ENCODE measurements at regions not wholly inside any gene's neighbourhood (a gene's known extent, or its start where the extent isn't known, plus 50 kb on each side); places are given as distances from the start of the nearest gene placed in this dataset.

DNA sequence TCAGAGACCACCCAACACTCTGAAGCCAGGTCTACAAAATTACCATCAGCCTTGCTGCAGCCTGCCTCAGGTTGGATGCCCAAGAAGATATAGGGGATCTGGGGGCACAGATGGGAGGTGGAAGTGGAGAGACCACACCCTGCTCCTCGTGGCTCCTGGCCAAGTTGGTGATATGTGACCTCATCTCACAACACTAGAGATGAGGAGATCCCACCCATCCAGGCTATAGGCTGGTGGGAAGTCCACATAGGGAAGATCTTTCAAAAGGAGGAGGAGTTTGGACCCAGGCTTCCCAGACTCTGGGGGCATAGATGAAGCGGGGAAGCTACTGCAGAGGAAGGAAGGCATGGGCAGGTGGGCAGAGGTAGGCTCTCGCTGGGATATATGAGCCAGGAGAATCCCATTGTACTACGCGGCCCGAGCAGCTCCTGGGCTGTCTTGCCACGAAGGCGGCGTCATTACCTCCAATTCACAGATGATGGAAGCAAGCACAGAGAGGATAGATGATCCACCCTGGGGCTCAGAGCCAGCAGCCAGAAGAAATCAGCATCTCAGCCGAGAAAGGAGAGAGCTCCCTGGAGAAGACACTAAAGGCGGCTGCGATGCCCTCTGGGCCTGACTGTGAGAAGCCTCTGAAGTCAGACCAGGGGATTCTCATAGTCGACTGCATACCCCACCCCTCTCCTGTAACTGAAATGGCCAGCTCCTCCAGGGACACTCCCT lies 96.0 kb downstream of the RHOB start:
- Histone ChIP-seq H3K9ac (ENCODE audit: low read length) (no peak overlapping the region), H3K36me3 (ENCODE audit: control insufficient read depth, insufficient read depth, low read length, severe bottlenecking) (no peaks in the 10 kb centered on the region)
- no peak for DNase-seq (ENCODE audit: low read depth)

DNA sequence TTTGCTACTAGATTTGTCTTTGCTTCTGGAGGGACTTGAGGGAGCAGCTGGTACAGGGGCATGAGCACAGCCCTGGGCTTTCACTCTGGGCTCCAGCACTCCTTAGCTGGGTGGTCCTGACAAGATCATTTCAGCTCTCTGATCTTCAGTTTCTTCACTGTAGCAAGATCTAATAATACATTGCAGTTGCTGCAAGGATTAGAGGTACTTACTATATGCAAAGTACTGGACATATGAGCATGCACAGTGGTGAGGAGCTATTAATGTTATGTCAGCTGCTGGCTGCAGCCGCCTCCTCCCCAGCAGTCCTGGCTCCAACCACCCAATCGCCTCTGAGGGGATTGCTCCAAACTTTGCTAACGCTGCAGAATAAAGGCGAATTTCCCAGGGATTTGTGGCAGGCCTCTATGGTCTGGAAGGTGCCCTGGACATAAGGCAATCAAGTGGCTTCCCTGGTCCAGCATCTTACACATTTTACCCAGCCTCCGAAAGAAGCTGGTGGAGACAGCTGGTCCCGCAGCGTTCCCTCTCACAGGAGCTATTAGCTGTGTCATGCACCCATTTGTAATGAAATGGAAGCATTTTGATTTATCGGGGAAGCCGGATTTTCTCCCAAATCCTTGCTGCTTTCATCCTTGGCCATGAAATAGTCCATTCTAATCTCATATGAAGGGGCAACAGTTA lies 96.7 kb downstream of the RHOB start:
- H3K4me1 ChIP-seq (ENCODE audit: control insufficient read depth, insufficient read depth, low read length): peaks cover 20% of the 10 kb centered on the region
- H3K4me3 ChIP-seq (ENCODE audit: low read length): no peak overlapping the region
- peaks cover 5% of the 10 kb centered on the region for H3K9me3 ChIP-seq (ENCODE audit: control insufficient read depth, low read length)
- H3K27me3 ChIP-seq (replicated peaks; ENCODE audit: control insufficient read depth, insufficient read depth, low read length): no peaks in the 10 kb centered on the region
- H3K36me3 ChIP-seq (ENCODE audit: control insufficient read depth, insufficient read depth, low read length, severe bottlenecking): no peaks in the 10 kb centered on the region
- DNase-seq (ENCODE audit: low read depth): no peak
- no peak overlapping the region for H3K9ac ChIP-seq (ENCODE audit: low read length)

More for the DNA sequence above, 96.0 kb downstream of the RHOB start:
- Histone ChIP-seq H3K9me3 (ENCODE audit: control insufficient read depth, low read length) (peaks cover 5% of the 10 kb centered on the region), H3K27me3 (replicated peaks; ENCODE audit: control insufficient read depth, insufficient read depth, low read length) (no peaks in the 10 kb centered on the region), H3K4me1 (ENCODE audit: control insufficient read depth, insufficient read depth, low read length) (peaks cover 20% of the 10 kb centered on the region), H3K4me3 (ENCODE audit: low read length) (no peak overlapping the region)

GRCh38 chr2:20544153-20544747 lies 97.4 kb downstream of the RHOB start:
- DNase-seq (ENCODE audit: low read depth): no peak
- no peak overlapping the region for H3K9ac ChIP-seq (ENCODE audit: low read length)
- H3K4me1 ChIP-seq (ENCODE audit: control insufficient read depth, insufficient read depth, low read length): peaks cover 20% of the 10 kb centered on the region
- no peak overlapping the region for H3K4me3 ChIP-seq (ENCODE audit: low read length)
- no peaks in the 10 kb centered on the region for H3K27me3 ChIP-seq (replicated peaks; ENCODE audit: control insufficient read depth, insufficient read depth, low read length)
- H3K9me3 ChIP-seq (ENCODE audit: control insufficient read depth, low read length): peaks cover 5% of the 10 kb centered on the region
- H3K36me3 ChIP-seq (ENCODE audit: control insufficient read depth, insufficient read depth, low read length, severe bottlenecking): no peaks in the 10 kb centered on the region

DNA sequence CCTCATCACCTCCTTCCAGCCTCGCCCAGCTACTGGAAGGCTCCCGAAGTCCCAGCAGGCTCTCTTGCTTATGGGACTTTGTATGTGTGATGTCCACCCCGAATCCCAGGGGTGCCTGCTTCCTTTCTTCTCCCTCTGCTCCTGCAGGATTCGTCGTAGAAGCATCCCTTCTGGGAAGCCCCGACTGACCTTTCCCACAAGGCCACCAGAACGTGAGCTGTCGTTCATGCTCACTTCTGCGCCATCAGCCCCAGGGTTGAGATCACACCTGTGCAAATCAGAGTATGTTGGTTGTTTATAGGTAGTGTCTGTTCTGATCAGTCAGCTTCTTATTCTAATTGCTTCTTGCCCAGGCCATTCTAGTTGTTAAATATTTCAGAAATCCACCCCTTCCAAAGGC lies 101.8 kb downstream of the HS1BP3 start:
- Histone ChIP-seq H3K4me1 (ENCODE audit: control insufficient read depth, insufficient read depth, low read length) (no peaks in the 10 kb centered on the region), H3K9me3 (ENCODE audit: control insufficient read depth, low read length) (peaks cover 5% of the 10 kb centered on the region), H3K4me3 (ENCODE audit: low read length) (no peak overlapping the region), H3K27me3 (replicated peaks; ENCODE audit: control insufficient read depth, insufficient read depth, low read length) (no peaks in the 10 kb centered on the region), H3K9ac (ENCODE audit: low read length) (no peak overlapping the region), H3K36me3 (ENCODE audit: control insufficient read depth, insufficient read depth, low read length, severe bottlenecking) (no peaks in the 10 kb centered on the region)
- no peak for DNase-seq (ENCODE audit: low read depth)

DNA sequence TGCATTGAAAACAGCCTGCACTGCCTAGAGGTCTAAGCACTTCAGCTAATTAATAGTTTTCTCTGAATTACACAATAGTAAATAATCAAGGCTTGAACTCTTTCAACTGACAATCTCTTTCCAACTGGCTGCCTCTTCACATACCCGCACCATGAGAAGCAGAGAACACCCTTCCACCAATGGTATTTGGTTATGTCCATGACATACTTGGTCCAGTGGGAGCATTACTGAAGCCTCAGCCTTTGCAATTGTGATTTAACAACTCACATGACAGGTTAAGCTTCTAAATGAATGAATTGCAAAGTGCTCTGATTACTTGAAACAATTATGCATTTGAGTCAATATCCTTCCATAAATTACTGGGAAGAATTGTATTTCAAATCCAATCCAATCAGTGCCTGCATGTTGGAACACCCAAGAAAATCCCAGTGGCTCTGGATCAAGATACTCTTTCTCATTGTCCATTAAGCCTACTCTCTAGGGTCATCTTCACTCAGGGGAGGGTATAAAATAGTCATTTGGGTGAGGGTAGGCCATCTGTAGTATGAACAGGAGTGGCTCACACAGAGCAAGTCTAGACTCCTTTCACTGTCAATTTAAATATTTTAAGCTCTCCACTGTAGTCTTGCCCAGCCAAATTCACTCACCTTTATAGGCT lies 101.1 kb downstream of the HS1BP3 start:
- Histone ChIP-seq H3K9ac (ENCODE audit: low read length) (no peak overlapping the region), H3K9me3 (ENCODE audit: control insufficient read depth, low read length) (peaks cover 5% of the 10 kb centered on the region), H3K4me1 (ENCODE audit: control insufficient read depth, insufficient read depth, low read length) (no peaks in the 10 kb centered on the region), H3K36me3 (ENCODE audit: control insufficient read depth, insufficient read depth, low read length, severe bottlenecking) (no peaks in the 10 kb centered on the region), H3K27me3 (replicated peaks; ENCODE audit: control insufficient read depth, insufficient read depth, low read length) (no peaks in the 10 kb centered on the region), H3K4me3 (ENCODE audit: low read length) (no peak overlapping the region)
- no peak for DNase-seq (ENCODE audit: low read depth)

DNA sequence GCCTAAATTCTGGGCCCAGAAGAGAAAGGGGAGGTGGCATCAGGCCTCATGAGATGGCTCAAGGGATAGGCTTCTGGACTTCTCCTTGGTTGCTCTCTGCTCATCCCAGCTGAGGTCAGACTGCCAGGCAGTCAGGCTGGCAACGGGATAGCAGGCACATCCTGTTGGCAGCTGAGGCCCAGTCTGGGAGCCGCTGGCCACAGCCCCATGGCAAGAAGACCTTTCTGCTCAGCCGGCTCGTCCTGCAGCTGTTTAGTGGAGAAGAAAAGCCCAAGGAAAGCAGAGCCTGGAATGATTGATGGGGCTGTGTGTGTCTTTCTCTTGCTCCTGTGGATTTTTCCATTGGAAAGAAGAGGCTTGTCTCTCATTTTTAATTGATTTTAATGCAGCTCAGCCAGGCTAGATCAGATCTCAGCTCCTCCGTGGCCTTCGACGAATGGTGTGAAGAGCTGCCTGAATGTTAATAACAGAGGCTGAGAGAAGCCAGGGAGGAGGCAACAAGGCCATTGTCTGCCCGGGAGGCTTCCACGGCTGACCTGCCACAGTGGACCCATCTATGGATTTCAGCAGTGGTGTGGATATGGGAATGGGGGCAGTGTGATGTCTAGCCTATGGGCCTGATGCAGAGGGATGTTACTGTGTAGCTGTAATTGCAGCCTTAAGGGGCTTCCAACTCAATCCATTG lies 99.5 kb downstream of the HS1BP3 start:
- no peaks in the 10 kb centered on the region for H3K4me1 ChIP-seq (ENCODE audit: control insufficient read depth, insufficient read depth, low read length)
- H3K9me3 ChIP-seq (ENCODE audit: control insufficient read depth, low read length): no peaks in the 10 kb centered on the region
- no peak overlapping the region for H3K9ac ChIP-seq (ENCODE audit: low read length)
- no peak overlapping the region for H3K4me3 ChIP-seq (ENCODE audit: low read length)
- H3K36me3 ChIP-seq (ENCODE audit: control insufficient read depth, insufficient read depth, low read length, severe bottlenecking): no peaks in the 10 kb centered on the region
- DNase-seq (ENCODE audit: low read depth): peak; percentile 19
- no peaks in the 10 kb centered on the region for H3K27me3 ChIP-seq (replicated peaks; ENCODE audit: control insufficient read depth, insufficient read depth, low read length)

- H3K9ac ChIP-seq (ENCODE audit: low read length): no peak overlapping the region
- no peaks in the 10 kb centered on the region for H3K36me3 ChIP-seq (ENCODE audit: control insufficient read depth, insufficient read depth, low read length, severe bottlenecking)
- no peaks in the 10 kb centered on the region for H3K4me1 ChIP-seq (ENCODE audit: control insufficient read depth, insufficient read depth, low read length)
- H3K27me3 ChIP-seq (replicated peaks; ENCODE audit: control insufficient read depth, insufficient read depth, low read length): no peaks in the 10 kb centered on the region
- no peak overlapping the region for H3K4me3 ChIP-seq (ENCODE audit: low read length)
- no peak for DNase-seq (ENCODE audit: low read depth)
- no peaks in the 10 kb centered on the region for H3K9me3 ChIP-seq (ENCODE audit: control insufficient read depth, low read length)
These were observed 99.0 kb downstream of the HS1BP3 start for GRCh38 chr2:20551945-20552328.

GRCh38 chr2:20552847-20553246 lies 98.1 kb downstream of the HS1BP3 start:
- H3K36me3 ChIP-seq (ENCODE audit: control insufficient read depth, insufficient read depth, low read length, severe bottlenecking): no peaks in the 10 kb centered on the region
- no peak overlapping the region for H3K9ac ChIP-seq (ENCODE audit: low read length)
- H3K4me3 ChIP-seq (ENCODE audit: low read length): no peak overlapping the region
- no peaks in the 10 kb centered on the region for H3K4me1 ChIP-seq (ENCODE audit: control insufficient read depth, insufficient read depth, low read length)
- no peaks in the 10 kb centered on the region for H3K27me3 ChIP-seq (replicated peaks; ENCODE audit: control insufficient read depth, insufficient read depth, low read length)
- no peak for DNase-seq (ENCODE audit: low read depth)
- H3K9me3 ChIP-seq (ENCODE audit: control insufficient read depth, low read length): no peaks in the 10 kb centered on the region

- Histone ChIP-seq H3K36me3 (ENCODE audit: control insufficient read depth, insufficient read depth, low read length, severe bottlenecking) (no peaks in the 10 kb centered on the region), H3K9me3 (ENCODE audit: control insufficient read depth, low read length) (no peaks in the 10 kb centered on the region), H3K4me1 (ENCODE audit: control insufficient read depth, insufficient read depth, low read length) (no peaks in the 10 kb centered on the region), H3K4me3 (ENCODE audit: low read length) (no peak overlapping the region), H3K9ac (ENCODE audit: low read length) (no peak overlapping the region), H3K27me3 (replicated peaks; ENCODE audit: control insufficient read depth, insufficient read depth, low read length) (no peaks in the 10 kb centered on the region)
- no peak for DNase-seq (ENCODE audit: low read depth)
These were observed 97.3 kb downstream of the HS1BP3 start for GRCh38 chr2:20553580-20553979.

DNA sequence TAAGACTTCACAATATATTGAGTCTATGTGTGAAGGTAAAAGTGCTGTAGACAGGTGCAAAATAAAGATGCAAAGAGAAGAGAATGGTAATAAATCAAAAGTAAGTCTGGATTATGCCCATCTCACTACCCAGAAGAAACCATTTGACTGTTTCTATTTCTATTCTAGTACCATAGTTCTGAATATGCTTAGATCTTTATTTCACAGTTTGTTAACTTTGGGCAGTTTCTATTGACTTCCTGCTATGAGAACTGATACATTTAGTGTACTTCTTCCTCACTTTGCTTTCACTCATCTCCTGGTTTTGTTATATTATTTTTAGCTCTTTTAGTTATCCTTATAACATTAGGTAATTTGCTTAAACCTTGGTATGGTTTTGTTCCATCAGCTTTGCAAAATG lies 94.9 kb downstream of the HS1BP3 start:
- H3K27me3 ChIP-seq (replicated peaks; ENCODE audit: control insufficient read depth, insufficient read depth, low read length): no peaks in the 10 kb centered on the region
- DNase-seq (ENCODE audit: low read depth): no peak
- no peaks in the 10 kb centered on the region for H3K9me3 ChIP-seq (ENCODE audit: control insufficient read depth, low read length)
- H3K36me3 ChIP-seq (ENCODE audit: control insufficient read depth, insufficient read depth, low read length, severe bottlenecking): no peaks in the 10 kb centered on the region
- no peak overlapping the region for H3K9ac ChIP-seq (ENCODE audit: low read length)
- H3K4me3 ChIP-seq (ENCODE audit: low read length): no peak overlapping the region
- peaks cover 2% of the 10 kb centered on the region for H3K4me1 ChIP-seq (ENCODE audit: control insufficient read depth, insufficient read depth, low read length)

- Histone ChIP-seq H3K9ac (ENCODE audit: low read length) (no peak overlapping the region), H3K4me1 (ENCODE audit: control insufficient read depth, insufficient read depth, low read length) (peaks cover 10% of the 10 kb centered on the region), H3K27me3 (replicated peaks; ENCODE audit: control insufficient read depth, insufficient read depth, low read length) (no peaks in the 10 kb centered on the region), H3K9me3 (ENCODE audit: control insufficient read depth, low read length) (no peaks in the 10 kb centered on the region), H3K36me3 (ENCODE audit: control insufficient read depth, insufficient read depth, low read length, severe bottlenecking) (no peaks in the 10 kb centered on the region), H3K4me3 (ENCODE audit: low read length) (no peak overlapping the region)
- no peak for DNase-seq (ENCODE audit: low read depth)
These were observed 94.1 kb downstream of the HS1BP3 start for GRCh38 chr2:20556756-20557155.

Data from adipocyte (in vitro differentiated cells).